Mesenchymal stem cell (in vitro differentiated cells and primary cell): ENCODE measurements at regions not wholly inside any gene's neighbourhood (a gene's known extent, or its start where the extent isn't known, plus 50 kb on each side); places are given as distances from the start of the nearest gene placed in this dataset.

Source experiments
- DNase-seq: peaks from one replicate; pipeline ENCODE4 v3.0.0-alpha.2; 2013
- H2AFZ ChIP-seq: one replicate; pipeline ENCODE4 v1.6.1; 2013; ENCODE audit warnings: low read depth, mild to moderate bottlenecking, control low read depth, inconsistent platforms, low read length, moderate library complexity
- H2AK5ac ChIP-seq: 2 replicates; pipeline ENCODE4 v1.6.1; 2013; ENCODE audit warnings: low read length, moderate library complexity, mild to moderate bottlenecking, inconsistent platforms; ENCODE audit not compliant: severe bottlenecking
- H2BK120ac ChIP-seq: one replicate; pipeline ENCODE4 v1.6.1; 2013; ENCODE audit warnings: low read depth, mild to moderate bottlenecking, inconsistent platforms, low read length, moderate library complexity
- H2BK12ac ChIP-seq, 2 experiments: one replicate each; pipeline ENCODE4 v1.6.1; 2013; ENCODE audit warnings: inconsistent platforms in 2 of 2, low read length in 2 of 2, mild to moderate bottlenecking in 2 of 2, moderate library complexity in 2 of 2, control low read depth in 1 of 2
- H2BK15ac ChIP-seq: one replicate; pipeline ENCODE4 v1.6.1; 2013; ENCODE audit warnings: mild to moderate bottlenecking, low read depth, inconsistent platforms; ENCODE audit not compliant: poor library complexity, severe bottlenecking
- H2BK5ac ChIP-seq: 2 replicates; pipeline ENCODE4 v1.6.1; 2013; ENCODE audit warnings: low read depth, mild to moderate bottlenecking, low read length, control low read depth, inconsistent platforms; ENCODE audit not compliant: poor library complexity, severe bottlenecking
- H3K14ac ChIP-seq, 2 experiments: one replicate each; pipeline ENCODE4 v1.6.1; 2013; ENCODE audit warnings: inconsistent platforms in 2 of 2, low read length in 2 of 2, control low read depth in 1 of 2, mild to moderate bottlenecking in 1 of 2, moderate library complexity in 1 of 2
- H3K18ac ChIP-seq, 2 experiments: one replicate each; pipeline ENCODE4 v1.6.1; 2013; ENCODE audit warnings: inconsistent platforms in 2 of 2, low read length in 2 of 2, control low read depth in 1 of 2, low read depth in 1 of 2, mild to moderate bottlenecking in 1 of 2
- H3K23ac ChIP-seq, 2 experiments: one replicate each; pipeline ENCODE4 v1.6.1; 2013; ENCODE audit warnings: inconsistent platforms in 2 of 2, low read length in 2 of 2, mild to moderate bottlenecking in 2 of 2, moderate library complexity in 2 of 2, control low read depth in 1 of 2
- H3K27ac ChIP-seq: 2 replicates; pipeline ENCODE4 v1.5.1; 2013; ENCODE audit warnings: mild to moderate bottlenecking, moderate library complexity, low read length, control low read depth, inconsistent platforms; ENCODE audit not compliant: poor library complexity, severe bottlenecking
- H3K27me3 ChIP-seq, 2 experiments: 2 replicates each; pipeline versions ENCODE4 v1.6.1 to v1.7.0; 2013; ENCODE audit warnings: low read length in 2 of 2, mild to moderate bottlenecking in 2 of 2, moderate library complexity in 2 of 2, control low read depth in 1 of 2, inconsistent platforms in 1 of 2; ENCODE audit not compliant: control insufficient read depth in 1 of 2, insufficient read depth in 1 of 2
- H3K36me3 ChIP-seq, 2 experiments: 2 replicates each; pipeline versions ENCODE4 v1.6.1 to v1.7.0; 2013; ENCODE audit warnings: low read length in 2 of 2, control low read depth in 1 of 2, inconsistent platforms in 1 of 2, low read depth in 1 of 2, mild to moderate bottlenecking in 1 of 2; ENCODE audit not compliant: insufficient read depth in 2 of 2, control insufficient read depth in 1 of 2
- H3K4ac ChIP-seq, 2 experiments: one replicate each; pipeline ENCODE4 v1.6.1; 2013; ENCODE audit warnings: inconsistent platforms in 2 of 2, low read length in 2 of 2, mild to moderate bottlenecking in 2 of 2, moderate library complexity in 2 of 2, control low read depth in 1 of 2, low read depth in 1 of 2
- H3K4me1 ChIP-seq: 2 replicates; pipeline ENCODE4 v1.6.1; 2013; ENCODE audit warnings: low read depth, low read length, control low read depth; ENCODE audit not compliant: control insufficient read depth, insufficient read depth
- H3K4me2 ChIP-seq: 2 replicates; pipeline ENCODE4 v1.6.1; 2013; ENCODE audit warnings: low read length, mild to moderate bottlenecking, inconsistent platforms; ENCODE audit not compliant: poor library complexity, severe bottlenecking
- H3K4me3 ChIP-seq, 2 experiments: 2 replicates each; pipeline versions ENCODE4 v1.5.1 to v1.7.0; 2013; ENCODE audit warnings: low read length in 2 of 2, mild to moderate bottlenecking in 2 of 2, control low read depth in 1 of 2, low read depth in 1 of 2; ENCODE audit not compliant: insufficient read depth in 1 of 2
- H3K79me1 ChIP-seq: replicated peaks from 2 replicates; pipeline ENCODE4 v1.6.1; 2013; ENCODE audit warnings: mild to moderate bottlenecking, control low read depth, low read length, inconsistent platforms; ENCODE audit not compliant: poor library complexity, severe bottlenecking
- H3K9ac ChIP-seq: 2 replicates; pipeline ENCODE4 v1.7.0; 2013; ENCODE audit warnings: mild to moderate bottlenecking, low read length, moderate library complexity
- H3K9me3 ChIP-seq: 2 replicates; pipeline ENCODE4 v1.7.0; 2013; ENCODE audit warnings: mild to moderate bottlenecking, low read length; ENCODE audit not compliant: control insufficient read depth
- H4K8ac ChIP-seq: one replicate; pipeline ENCODE4 v1.6.1; 2013; ENCODE audit warnings: inconsistent platforms, mild to moderate bottlenecking, low read length, moderate library complexity
- H4K91ac ChIP-seq: one replicate; pipeline ENCODE4 v1.6.1; 2013; ENCODE audit warnings: mild to moderate bottlenecking, low read length, inconsistent platforms
- WGBS: methylation state at CpG from one replicate; pipeline ENCODE4 v1.1.7; 2013; ENCODE audit warnings: mixed read lengths; 5-methylcytosine and 5-hydroxymethylcytosine counted together

DNA sequence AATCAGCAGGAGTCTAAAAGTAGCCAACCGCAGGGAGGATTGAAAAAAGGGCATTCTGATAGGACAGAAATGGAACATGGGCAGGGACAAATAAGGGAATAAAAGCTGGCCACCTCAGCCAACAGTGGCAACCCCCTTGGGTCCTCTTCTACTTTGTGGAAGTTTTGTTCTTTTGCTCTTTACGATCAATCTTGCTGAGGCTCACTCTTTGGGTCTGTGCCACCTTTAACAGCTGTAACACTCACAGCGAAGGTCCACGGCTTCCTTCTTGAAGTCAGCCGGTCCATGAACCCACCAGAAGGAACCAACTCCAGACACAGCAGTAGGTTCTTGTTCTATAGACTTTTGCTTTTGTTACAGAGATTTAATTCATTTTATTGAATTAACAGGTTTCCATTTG, 285.4 kb upstream of the CDH20 start:
- H4K91ac ChIP-seq, result no peak overlapping the region
- H3K27ac ChIP-seq, result no peak overlapping the region
- no peak overlapping the region for H3K23ac ChIP-seq
- H3K18ac ChIP-seq, result no peak overlapping the region
- 92% methylated on average over 5 of the region's 5 CpGs for WGBS
- no peak overlapping the region for H2BK5ac ChIP-seq
- no peaks in the 10 kb centered on the region for H3K36me3 ChIP-seq
- H2BK120ac ChIP-seq, result no peak overlapping the region
- H3K9ac ChIP-seq, result no peak overlapping the region
- no peak overlapping the region for H4K8ac ChIP-seq
- no peaks in the 10 kb centered on the region for H3K27me3 ChIP-seq
- no peaks in the 10 kb centered on the region for H3K4me1 ChIP-seq
- no peak overlapping the region for H2AK5ac ChIP-seq
- no peak overlapping the region for H3K4me2 ChIP-seq
- no peaks in the 10 kb centered on the region for H3K79me1 ChIP-seq
- H2AFZ ChIP-seq, result no peak overlapping the region
- H2BK15ac ChIP-seq, result no peak overlapping the region
- DNase-seq, result no peak
- no peak overlapping the region for H3K4ac ChIP-seq
- H2BK12ac ChIP-seq, result no peak overlapping the region
- no peak overlapping the region for H3K4me3 ChIP-seq
- H3K14ac ChIP-seq, result no peak overlapping the region
- H3K9me3 ChIP-seq, result no peaks in the 10 kb centered on the region

DNA sequence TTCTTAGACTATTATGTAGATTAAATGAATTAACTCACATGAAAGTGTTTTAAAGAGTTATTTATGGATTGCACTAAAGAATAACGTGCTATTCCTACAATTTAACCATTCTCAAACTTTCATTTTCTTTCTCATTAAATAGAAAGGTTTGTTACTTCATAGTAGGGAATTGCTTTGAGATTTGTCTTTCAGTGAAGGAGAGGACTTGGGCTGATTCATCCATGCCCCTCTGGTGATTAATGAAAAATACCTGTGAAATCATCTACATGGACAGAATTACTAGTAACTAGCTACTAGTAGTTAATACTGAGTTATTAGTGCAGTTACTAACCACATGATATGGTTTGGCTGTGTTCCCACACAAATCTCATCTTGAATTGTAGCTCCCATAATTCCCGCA, 275.8 kb upstream of the CDH20 start:
- H4K91ac ChIP-seq, result no peak overlapping the region
- H2BK15ac ChIP-seq, result no peak overlapping the region
- no peak overlapping the region for H3K14ac ChIP-seq
- H3K4me1 ChIP-seq, result no peaks in the 10 kb centered on the region
- 100% methylated on average over 1 of the region's 2 CpGs for WGBS
- no peaks in the 10 kb centered on the region for H3K36me3 ChIP-seq
- no peak overlapping the region for H2BK5ac ChIP-seq
- H3K9me3 ChIP-seq, result no peaks in the 10 kb centered on the region
- H3K27ac ChIP-seq, result no peak overlapping the region
- no peak overlapping the region for H3K23ac ChIP-seq
- H2BK12ac ChIP-seq, result no peak overlapping the region
- H2BK120ac ChIP-seq, result no peak overlapping the region
- no peak overlapping the region for H2AK5ac ChIP-seq
- no peak overlapping the region for H3K9ac ChIP-seq
- H4K8ac ChIP-seq, result no peak overlapping the region
- H2AFZ ChIP-seq, result no peak overlapping the region
- no peaks in the 10 kb centered on the region for H3K27me3 ChIP-seq
- no peak overlapping the region for H3K18ac ChIP-seq
- H3K79me1 ChIP-seq, result no peaks in the 10 kb centered on the region
- DNase-seq, result no peak
- H3K4me3 ChIP-seq, result no peak overlapping the region
- no peak overlapping the region for H3K4ac ChIP-seq
- no peak overlapping the region for H3K4me2 ChIP-seq

DNA sequence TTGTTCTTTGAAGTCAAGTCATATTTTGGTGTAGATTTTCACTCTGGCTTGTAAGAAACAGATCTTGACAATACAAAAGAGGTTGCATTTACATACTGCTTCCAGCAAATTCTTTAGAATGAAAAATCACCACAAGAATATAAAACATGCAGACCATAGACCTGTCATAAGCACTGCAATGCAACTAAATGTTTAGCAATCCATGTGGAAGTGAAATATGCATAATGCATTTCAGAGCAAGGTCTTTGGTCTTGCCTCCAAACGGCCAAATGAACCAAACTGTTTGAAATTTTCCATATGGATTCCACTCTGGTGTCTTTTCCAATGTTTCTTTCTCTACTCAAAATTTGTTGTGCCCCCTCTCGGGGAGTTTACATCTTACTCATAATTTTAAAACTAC, 271.0 kb upstream of the CDH20 start:
- H3K4me3 ChIP-seq, result no peak overlapping the region
- whole genome bisulfite sequencing, result 62% methylated on average over 2 of the region's 2 CpGs
- H2AFZ ChIP-seq, result no peak overlapping the region
- no peak overlapping the region for H3K4ac ChIP-seq
- H2AK5ac ChIP-seq, result no peak overlapping the region
- H3K9me3 ChIP-seq, result no peaks in the 10 kb centered on the region
- H3K27me3 ChIP-seq, result no peaks in the 10 kb centered on the region
- no peak overlapping the region for H2BK15ac ChIP-seq
- H4K8ac ChIP-seq, result no peak overlapping the region
- H2BK120ac ChIP-seq, result no peak overlapping the region
- H3K23ac ChIP-seq, result no peak overlapping the region
- DNase-seq, result no peak
- no peak overlapping the region for H2BK12ac ChIP-seq
- no peak overlapping the region for H3K27ac ChIP-seq
- H3K4me2 ChIP-seq, result no peak overlapping the region
- no peak overlapping the region for H2BK5ac ChIP-seq
- H3K14ac ChIP-seq, result no peak overlapping the region
- no peak overlapping the region for H3K9ac ChIP-seq
- no peaks in the 10 kb centered on the region for H3K36me3 ChIP-seq
- H3K79me1 ChIP-seq, result no peaks in the 10 kb centered on the region
- H3K18ac ChIP-seq, result no peak overlapping the region
- no peak overlapping the region for H4K91ac ChIP-seq
- no peaks in the 10 kb centered on the region for H3K4me1 ChIP-seq

DNA sequence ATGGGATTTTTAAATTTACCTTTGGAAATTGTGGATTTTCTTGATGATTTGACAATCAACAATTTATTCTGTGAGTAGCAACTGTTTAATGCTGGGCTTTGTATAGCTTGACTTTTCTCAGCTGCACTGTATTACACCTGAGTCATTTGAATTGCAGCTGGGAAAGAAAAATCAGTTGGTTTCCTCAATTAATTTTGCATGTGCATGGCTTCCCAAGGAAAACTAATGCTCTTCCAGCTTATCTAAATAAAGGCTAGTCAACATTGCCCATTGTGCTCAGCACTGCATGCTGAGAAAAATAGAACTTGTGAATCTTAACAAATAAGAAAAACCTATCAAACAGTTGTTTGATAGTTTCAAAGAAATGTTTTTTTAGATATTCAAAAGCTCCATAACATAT, 268.3 kb upstream of the CDH20 start:
- Histone ChIP-seq H3K14ac (no peak overlapping the region), H2BK5ac (no peak overlapping the region), H4K91ac (no peak overlapping the region), H3K27ac (no peak overlapping the region), H2BK15ac (no peak overlapping the region), H3K4me2 (no peak overlapping the region), H2AFZ (no peak overlapping the region), H3K23ac (no peak overlapping the region), H2AK5ac (no peak overlapping the region), H4K8ac (no peak overlapping the region), H3K18ac (no peak overlapping the region), H2BK12ac (no peak overlapping the region), H2BK120ac (no peak overlapping the region), H3K9ac (no peak overlapping the region), H3K79me1 (no peaks in the 10 kb centered on the region), H3K36me3 (no peaks in the 10 kb centered on the region), H3K27me3 (no peaks in the 10 kb centered on the region), H3K4ac (no peak overlapping the region), H3K4me1 (no peaks in the 10 kb centered on the region), H3K4me3 (no peak overlapping the region), H3K9me3 (no peaks in the 10 kb centered on the region)
- no peak for DNase-seq
